ENCODE measurements at regions not wholly inside any gene's neighbourhood (a gene's known extent, or its start where the extent isn't known, plus 50 kb on each side); places are given as distances from the start of the nearest gene placed in this dataset.

- DNase-seq (ENCODE audit: low spot score): no peak
- in situ Hi-C loops (cut with MboI; ENCODE audit: low sequenced_read_pairs, unreplicated experiment): no loop called here
- no peak for TF ChIP-seq CTCF (IDR thresholded peaks at IDR 0.05; ENCODE audit: borderline replicate concordance, control extremely low read depth, extremely low read depth, insufficient read depth, missing control alignments)
These were observed 110.0 kb upstream of the SHH start for GRCh38 chr7:155922067-155922816.

- TF ChIP-seq CTCF (IDR thresholded peaks at IDR 0.05; ENCODE audit: borderline replicate concordance, control extremely low read depth, extremely low read depth, insufficient read depth, missing control alignments): no peak
- in situ Hi-C loops (cut with MboI; ENCODE audit: low sequenced_read_pairs, unreplicated experiment): no loop called here
- no peak for DNase-seq (ENCODE audit: low spot score)
These were observed 109.5 kb upstream of the SHH start for GRCh38 chr7:155921804-155922066.

GRCh38 chr7:155921086-155921803 is 109.0 kb upstream of the SHH start:
- in situ Hi-C loops (cut with MboI; ENCODE audit: low sequenced_read_pairs, unreplicated experiment): no loop called here
- no peak for DNase-seq (ENCODE audit: low spot score)
- TF ChIP-seq CTCF (IDR thresholded peaks at IDR 0.05; ENCODE audit: borderline replicate concordance, control extremely low read depth, extremely low read depth, insufficient read depth, missing control alignments): no peak

GRCh38 chr7:155920068-155920461 is 107.8 kb upstream of the SHH start:
- DNase-seq (ENCODE audit: low spot score): no peak
- in situ Hi-C loops (cut with MboI; ENCODE audit: low sequenced_read_pairs, unreplicated experiment): no loop called here
- no peak for TF ChIP-seq CTCF (IDR thresholded peaks at IDR 0.05; ENCODE audit: borderline replicate concordance, control extremely low read depth, extremely low read depth, insufficient read depth, missing control alignments)

GRCh38 chr7:155919391-155920067 is 107.3 kb upstream of the SHH start:
- TF ChIP-seq CTCF (IDR thresholded peaks at IDR 0.05; ENCODE audit: borderline replicate concordance, control extremely low read depth, extremely low read depth, insufficient read depth, missing control alignments): no peak
- DNase-seq (ENCODE audit: low spot score): no peak
- in situ Hi-C loops (cut with MboI; ENCODE audit: low sequenced_read_pairs, unreplicated experiment): no loop called here

GRCh38 chr7:155918720-155919390 is 106.6 kb upstream of the SHH start:
- no peak for TF ChIP-seq CTCF (IDR thresholded peaks at IDR 0.05; ENCODE audit: borderline replicate concordance, control extremely low read depth, extremely low read depth, insufficient read depth, missing control alignments)
- in situ Hi-C loops (cut with MboI; ENCODE audit: low sequenced_read_pairs, unreplicated experiment): no loop called here
- no peak for DNase-seq (ENCODE audit: low spot score)
